Right lobe of liver (tissue), 4 donors: ENCODE measurements at regions not wholly inside any gene's neighbourhood (a gene's known extent, or its start where the extent isn't known, plus 50 kb on each side); places are given as distances from the start of the nearest gene placed in this dataset.

ENCODE experiments used
- POLR2A ChIP-seq: fragments of 450-650 bp; IDR thresholded peaks from one replicate; pipeline ENCODE4 v1.6.1; 2017; ENCODE audit warnings: antibody characterized with exemption, mild to moderate bottlenecking
- TF ChIP-seq, protein P1 (sequence below), 4 donors: fragments of 200-600 bp in 3 of 4; fragments of 450-650 bp in 1 of 4; IDR thresholded peaks; one replicate each; pipeline versions ENCODE4 v1.5.1 to v1.8.0; 2016 to 2022; ENCODE audit warnings: antibody characterized with exemption in 4 of 4, mild to moderate bottlenecking in 2 of 4
- donor health status: DM: no; HTN: no; CAD: no.
- donor health status: DM: no; HTN: no; CAD: no.
- donor health status: DM: no; HTN: yes; CAD: no.

DNA sequence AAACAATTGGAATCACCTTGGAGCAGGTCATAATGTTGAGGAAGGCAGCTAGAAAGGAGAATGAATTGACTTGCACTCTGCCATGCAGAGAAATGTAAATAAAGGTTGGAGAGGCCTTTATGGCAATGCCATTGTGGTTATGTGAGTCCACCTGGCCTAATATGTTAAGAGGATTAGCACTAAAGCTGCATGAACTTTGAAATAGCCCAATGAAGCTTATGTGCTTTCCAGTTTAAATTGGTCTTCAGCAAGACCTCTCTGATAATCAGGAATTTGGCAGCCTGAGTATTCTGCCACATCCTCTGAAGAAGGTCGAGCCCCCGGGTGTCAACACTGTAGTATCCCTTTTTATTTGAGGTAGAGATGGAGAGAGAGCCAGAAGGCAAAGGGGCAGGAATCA is 464.9 kb downstream of the CDH2 start:
- TF ChIP-seq, protein P1, sequence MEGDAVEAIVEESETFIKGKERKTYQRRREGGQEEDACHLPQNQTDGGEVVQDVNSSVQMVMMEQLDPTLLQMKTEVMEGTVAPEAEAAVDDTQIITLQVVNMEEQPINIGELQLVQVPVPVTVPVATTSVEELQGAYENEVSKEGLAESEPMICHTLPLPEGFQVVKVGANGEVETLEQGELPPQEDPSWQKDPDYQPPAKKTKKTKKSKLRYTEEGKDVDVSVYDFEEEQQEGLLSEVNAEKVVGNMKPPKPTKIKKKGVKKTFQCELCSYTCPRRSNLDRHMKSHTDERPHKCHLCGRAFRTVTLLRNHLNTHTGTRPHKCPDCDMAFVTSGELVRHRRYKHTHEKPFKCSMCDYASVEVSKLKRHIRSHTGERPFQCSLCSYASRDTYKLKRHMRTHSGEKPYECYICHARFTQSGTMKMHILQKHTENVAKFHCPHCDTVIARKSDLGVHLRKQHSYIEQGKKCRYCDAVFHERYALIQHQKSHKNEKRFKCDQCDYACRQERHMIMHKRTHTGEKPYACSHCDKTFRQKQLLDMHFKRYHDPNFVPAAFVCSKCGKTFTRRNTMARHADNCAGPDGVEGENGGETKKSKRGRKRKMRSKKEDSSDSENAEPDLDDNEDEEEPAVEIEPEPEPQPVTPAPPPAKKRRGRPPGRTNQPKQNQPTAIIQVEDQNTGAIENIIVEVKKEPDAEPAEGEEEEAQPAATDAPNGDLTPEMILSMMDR (IDR thresholded peaks at IDR 0.05) = no peak
- no peak for TF ChIP-seq POLR2A
